HEK293 (cell line): ENCODE measurements at regions not wholly inside any gene's neighbourhood (a gene's known extent, or its start where the extent isn't known, plus 50 kb on each side); places are given as distances from the start of the nearest gene placed in this dataset.

Experiments used
- CTCF ChIA-PET: fragments of 350-600 bp; formaldehyde crosslinking; extraction: SDS; loops from one replicate; lab custom pipeline; 2021; ENCODE audit warnings: antibody characterized with exemption; lab: Yijun Ruan, JAX
- POLR2A ChIA-PET: fragments of 300-600 bp; formaldehyde crosslinking; extraction: SDS; loops from one replicate; lab custom pipeline; 2020; ENCODE audit warnings: antibody characterized with exemption, inconsistent platforms; lab: Yijun Ruan, JAX
- H3K27ac ChIP-seq: fragments of 200-500 bp; sonication (Bioruptor generic); 2 replicates; pipeline ENCODE4 v1.5.1; 2014; ENCODE audit warnings: low read depth, low read length, control low read depth, inconsistent platforms; ENCODE audit errors: extremely low read depth
- H3K36me3 ChIP-seq, 2 experiments: fragments of 200-500 bp in 1 of 2; sonication (Bioruptor generic) in 1 of 2; 1 replicate in 1 of 2; 2 replicates in 1 of 2; pipeline ENCODE4 v1.5.1; 2014 to 2017; ENCODE audit warnings: inconsistent platforms in 2 of 2, low read length in 2 of 2; ENCODE audit not compliant: control insufficient read depth in 2 of 2, insufficient read depth in 1 of 2
- H3K4me1 ChIP-seq: fragments of 200-500 bp; sonication (Bioruptor generic); 2 replicates; pipeline ENCODE4 v1.5.1; 2014; ENCODE audit warnings: mild to moderate bottlenecking, low read length, inconsistent platforms; ENCODE audit not compliant: control insufficient read depth, insufficient read depth
- H3K4me3 ChIP-seq: 2 replicates; pipeline ENCODE4 v1.5.1; 2011; ENCODE audit warnings: low read depth, mild to moderate bottlenecking, control low read depth, low read length, moderate library complexity
- H3K9me3 ChIP-seq: fragments of 200-500 bp; sonication (Bioruptor generic); 2 replicates; pipeline ENCODE4 v1.5.1; 2014; ENCODE audit warnings: low read depth, low read length, inconsistent platforms; ENCODE audit not compliant: control insufficient read depth, insufficient read depth
- BCL11A ChIP-seq: fragments of 450-650 bp; formaldehyde crosslinking; IDR thresholded peaks from 2 replicates; pipeline ENCODE4 v1.5.1; 2016; ENCODE audit warnings: low read depth, missing biosample characterization, missing genetic modification characterization
- BCL6B ChIP-seq: fragments of 450-650 bp; formaldehyde crosslinking; IDR thresholded peaks from 2 replicates; pipeline ENCODE4 v1.5.1; 2017; ENCODE audit warnings: missing biosample characterization, missing genetic modification characterization
- FEZF1 ChIP-seq: fragments of 450-650 bp; formaldehyde crosslinking; IDR thresholded peaks from 2 replicates; pipeline ENCODE4 v1.5.1; 2016; ENCODE audit warnings: missing biosample characterization, missing genetic modification characterization
- KLF17 ChIP-seq: fragments of 450-650 bp; formaldehyde crosslinking; IDR thresholded peaks from 2 replicates; pipeline ENCODE4 v1.5.1; 2016; ENCODE audit warnings: missing biosample characterization, missing genetic modification characterization
- SALL2 ChIP-seq: fragments of 450-650 bp; formaldehyde crosslinking; IDR thresholded peaks from 2 replicates; pipeline ENCODE4 v1.5.0; 2017; ENCODE audit warnings: missing biosample characterization, mild to moderate bottlenecking, missing genetic modification characterization, borderline replicate concordance
- SP2 ChIP-seq: fragments of 450-650 bp; formaldehyde crosslinking; IDR thresholded peaks from 2 replicates; pipeline ENCODE4 v1.5.1; 2016; ENCODE audit warnings: missing biosample characterization, missing genetic modification characterization
- TRIM28 ChIP-seq: IDR thresholded peaks from 2 replicates; pipeline ENCODE4 v1.6.1; 2011; ENCODE audit warnings: low read length, control low read depth, borderline replicate concordance
- ZBTB1 ChIP-seq: fragments of 450-650 bp; formaldehyde crosslinking; IDR thresholded peaks from 2 replicates; pipeline ENCODE4 v1.5.1; 2016; ENCODE audit warnings: missing biosample characterization, missing genetic modification characterization
- ZBTB20 ChIP-seq: fragments of 450-650 bp; formaldehyde crosslinking; IDR thresholded peaks from 2 replicates; pipeline ENCODE4 v1.5.1; 2016; ENCODE audit warnings: missing biosample characterization, missing genetic modification characterization
- ZBTB44 ChIP-seq: fragments of 450-650 bp; IDR thresholded peaks from 2 replicates; pipeline ENCODE4 v1.5.1; 2018; ENCODE audit warnings: missing biosample characterization, mild to moderate bottlenecking, missing genetic modification characterization
- ZBTB7A ChIP-seq: fragments of 450-650 bp; formaldehyde crosslinking; IDR thresholded peaks from 2 replicates; pipeline ENCODE4 v1.5.1; 2016; ENCODE audit warnings: low read depth, missing biosample characterization, missing genetic modification characterization
- ZNF202 ChIP-seq: fragments of 450-650 bp; formaldehyde crosslinking; IDR thresholded peaks from 2 replicates; pipeline ENCODE4 v1.5.1; 2016; ENCODE audit warnings: missing biosample characterization, missing genetic modification characterization, borderline replicate concordance
- ZNF24 ChIP-seq: fragments of 450-650 bp; formaldehyde crosslinking; IDR thresholded peaks from 2 replicates; pipeline ENCODE4 v1.5.1; 2016; ENCODE audit warnings: missing biosample characterization, missing genetic modification characterization
- ZNF341 ChIP-seq: fragments of 450-650 bp; formaldehyde crosslinking; IDR thresholded peaks from 2 replicates; pipeline ENCODE4; 2016; ENCODE audit warnings: low read depth, missing biosample characterization, missing genetic modification characterization
- ZNF350 ChIP-seq: fragments of 450-650 bp; formaldehyde crosslinking; IDR thresholded peaks from 2 replicates; pipeline ENCODE4 v1.5.0; 2017; ENCODE audit warnings: missing biosample characterization, mild to moderate bottlenecking, missing genetic modification characterization
- ZNF366 ChIP-seq: fragments of 450-650 bp; formaldehyde crosslinking; conservative IDR thresholded peaks from 2 replicates; pipeline ENCODE4 v1.5.1; 2016; ENCODE audit warnings: missing biosample characterization, missing genetic modification characterization
- ZNF37A ChIP-seq: fragments of 450-650 bp; IDR thresholded peaks from 2 replicates; pipeline ENCODE4 v1.5.1; 2018; ENCODE audit warnings: missing biosample characterization, missing genetic modification characterization
- ZNF416 ChIP-seq: fragments of 450-650 bp; formaldehyde crosslinking; IDR thresholded peaks from 2 replicates; pipeline ENCODE4 v1.5.1; 2016; ENCODE audit warnings: missing biosample characterization, missing genetic modification characterization
- ZNF48 ChIP-seq: fragments of 450-650 bp; formaldehyde crosslinking; IDR thresholded peaks from 2 replicates; pipeline ENCODE4 v1.5.1; 2016; ENCODE audit warnings: missing biosample characterization, missing genetic modification characterization
- ZNF488 ChIP-seq: fragments of 450-650 bp; formaldehyde crosslinking; IDR thresholded peaks from 2 replicates; pipeline ENCODE4 v1.5.1; 2016; ENCODE audit warnings: missing biosample characterization, missing genetic modification characterization
- ZNF548 ChIP-seq: fragments of 450-650 bp; formaldehyde crosslinking; IDR thresholded peaks from 2 replicates; pipeline ENCODE4 v1.5.1; 2016; ENCODE audit warnings: missing biosample characterization, missing genetic modification characterization
- ZNF580 ChIP-seq: fragments of 450-650 bp; formaldehyde crosslinking; IDR thresholded peaks from 2 replicates; pipeline ENCODE4 v1.5.1; 2016; ENCODE audit warnings: missing biosample characterization, missing genetic modification characterization
- ZNF623 ChIP-seq: fragments of 450-650 bp; formaldehyde crosslinking; IDR thresholded peaks from 2 replicates; pipeline ENCODE4 v1.5.1; 2016; ENCODE audit warnings: missing biosample characterization, missing genetic modification characterization
- ZNF660 ChIP-seq: fragments of 450-650 bp; IDR thresholded peaks from 2 replicates; pipeline ENCODE4 v1.5.1; 2018; ENCODE audit warnings: missing biosample characterization, mild to moderate bottlenecking, missing genetic modification characterization
- ZNF664 ChIP-seq: fragments of 450-650 bp; formaldehyde crosslinking; IDR thresholded peaks from 2 replicates; pipeline ENCODE4 v1.5.1; 2016; ENCODE audit warnings: missing biosample characterization, missing genetic modification characterization
- ZNF670 ChIP-seq: fragments of 450-650 bp; formaldehyde crosslinking; IDR thresholded peaks from 2 replicates; pipeline ENCODE4 v1.5.1; 2016; ENCODE audit warnings: missing biosample characterization, missing genetic modification characterization, low read depth
- ZNF776 ChIP-seq: fragments of 450-650 bp; formaldehyde crosslinking; IDR thresholded peaks from 2 replicates; pipeline ENCODE4 v1.5.0; 2017; ENCODE audit warnings: missing biosample characterization, missing genetic modification characterization, borderline replicate concordance
- ZXDB ChIP-seq: fragments of 450-650 bp; formaldehyde crosslinking; IDR thresholded peaks from 2 replicates; pipeline ENCODE4 v1.5.1; 2016; ENCODE audit warnings: missing biosample characterization, missing genetic modification characterization

GRCh38 chr5:92780057-92780456 lies 801.0 kb downstream of the NR2F1-AS1 start (continued):
- TF ChIP-seq ZNF488, result no peak
- TF ChIP-seq ZBTB7A (tag by site-specific recombination), result no peak
- TF ChIP-seq FEZF1 (tag by site-specific recombination), result no peak
- no peak for TF ChIP-seq ZNF416 (tag by site-specific recombination)
- no peak for TF ChIP-seq ZNF24 (tag by site-specific recombination)
- TF ChIP-seq ZNF580 (tag by site-specific recombination), result no peak

GRCh38 chr5:92779536-92779935 lies 801.5 kb downstream of the NR2F1-AS1 start:
- POLR2A ChIA-PET, result no interaction called here
- H3K9me3 ChIP-seq, result no peaks in the 10 kb centered on the region
- CTCF ChIA-PET, result no interaction called here
- TF ChIP-seq ZNF664 (tag by site-specific recombination) (no peak), ZNF37A (tag by site-specific recombination) (no peak), ZXDB (tag by site-specific recombination) (no peak), ZNF623 (tag by site-specific recombination) (no peak), ZNF660 (tag by site-specific recombination) (no peak), SALL2 (tag by site-specific recombination) (no peak), ZBTB1 (tag by site-specific recombination) (no peak), ZBTB20 (tag by site-specific recombination) (no peak), ZNF350 (tag by site-specific recombination) (no peak), SP2 (no peak), ZBTB44 (no peak), TRIM28 (no peak), ZNF670 (tag by site-specific recombination) (no peak)
- TF ChIP-seq, all 188 proteins: peak for 0
- no peak overlapping the region for H3K4me3 ChIP-seq
- no peaks in the 10 kb centered on the region for H3K36me3 ChIP-seq
- H3K4me1 ChIP-seq, result no peaks in the 10 kb centered on the region
- H3K27ac ChIP-seq, result no peak overlapping the region

- Histone ChIP-seq H3K27ac (no peak overlapping the region), H3K4me3 (no peak overlapping the region), H3K9me3 (no peaks in the 10 kb centered on the region), H3K36me3 (no peaks in the 10 kb centered on the region), H3K4me1 (peaks cover 3% of the 10 kb centered on the region; the same call in 1 of the 2 replicates)
- no peak for TF ChIP-seq ZNF548 (tag by site-specific recombination)
- no peak for TF ChIP-seq ZNF366 (tag by site-specific recombination)
- no peak for TF ChIP-seq ZNF48
- TF ChIP-seq ZNF776, result no peak
- TF ChIP-seq ZNF341, result no peak
- TF ChIP-seq ZNF202 (tag by site-specific recombination), result no peak
- TF ChIP-seq BCL6B, result no peak
- no peak for TF ChIP-seq BCL11A (tag by site-specific recombination)
- no peak for TF ChIP-seq KLF17 (tag by site-specific recombination)
- TF ChIP-seq ZNF580 (tag by site-specific recombination), result no peak
- CTCF ChIA-PET, result interaction anchor here (0.6 kb wide), 1 partner anchor 74 kb away, joined by 3 read pairs; no protein-coding TSS in a partner anchor
- POLR2A ChIA-PET, result interaction anchor here (0.7 kb wide), 1 partner anchor 35 kb away, joined by 3 read pairs; no protein-coding TSS in a partner anchor
These were observed 802.8 kb downstream of the NR2F1-AS1 start for GRCh38 chr5:92778261-92778660.
